ENCODE measurements at regions not wholly inside any gene's neighbourhood (a gene's known extent, or its start where the extent isn't known, plus 50 kb on each side); places are given as distances from the start of the nearest gene placed in this dataset.

DNA sequence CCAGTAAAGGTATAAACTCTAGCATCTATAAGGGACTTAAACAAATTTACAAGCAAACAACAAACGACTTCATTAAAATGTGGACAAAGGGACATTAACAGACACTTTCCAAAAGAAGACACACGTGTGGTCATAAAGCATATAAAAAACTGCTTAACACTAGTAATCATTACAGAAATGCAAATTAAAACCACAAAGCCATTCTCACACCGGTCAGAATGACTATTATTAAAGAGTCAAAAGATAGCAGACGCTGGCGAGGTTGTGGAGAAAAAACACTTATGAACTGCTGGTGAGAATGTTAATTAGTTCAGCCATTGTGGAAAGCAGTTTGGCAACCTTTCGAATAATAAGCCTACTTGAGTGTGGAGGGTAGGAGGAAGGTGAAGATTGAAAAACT lies 217.1 kb upstream of the DLGAP1 start:
- H3K9me3 ChIP-seq (ENCODE audit: control insufficient read depth, insufficient read depth, low read length): peaks cover 2% of the 10 kb centered on the region
- ChIA-PET POLR2A (no interaction called here), CTCF (no interaction called here)
- no peak for TF ChIP-seq CTCF (IDR thresholded peaks at IDR 0.05; ENCODE audit: low read depth, low read length)
- H3K4me3 ChIP-seq (ENCODE audit: low read depth, low read length): no peak overlapping the region
- no peaks in the 10 kb centered on the region for H3K27me3 ChIP-seq (ENCODE audit: control insufficient read depth, insufficient read depth, low read length)
- no peak for DNase-seq (ENCODE audit: low read depth, low spot score)
- H3K27ac ChIP-seq (ENCODE audit: low read depth, low read length): no peak overlapping the region

GRCh38 chr18:4658804-4659203 lies 203.7 kb upstream of the DLGAP1 start:
- Histone ChIP-seq H3K4me3 (ENCODE audit: low read depth, low read length) (no peak overlapping the region), H3K27ac (ENCODE audit: low read depth, low read length) (no peak overlapping the region), H3K27me3 (ENCODE audit: control insufficient read depth, insufficient read depth, low read length) (no peaks in the 10 kb centered on the region), H3K9me3 (ENCODE audit: control insufficient read depth, insufficient read depth, low read length) (peaks cover 4% of the 10 kb centered on the region)
- DNase-seq (ENCODE audit: low read depth, low spot score): no peak
- TF ChIP-seq CTCF (IDR thresholded peaks at IDR 0.05; ENCODE audit: low read depth, low read length): no peak
- POLR2A ChIA-PET: no interaction called here
- CTCF ChIA-PET: no interaction called here

DNA sequence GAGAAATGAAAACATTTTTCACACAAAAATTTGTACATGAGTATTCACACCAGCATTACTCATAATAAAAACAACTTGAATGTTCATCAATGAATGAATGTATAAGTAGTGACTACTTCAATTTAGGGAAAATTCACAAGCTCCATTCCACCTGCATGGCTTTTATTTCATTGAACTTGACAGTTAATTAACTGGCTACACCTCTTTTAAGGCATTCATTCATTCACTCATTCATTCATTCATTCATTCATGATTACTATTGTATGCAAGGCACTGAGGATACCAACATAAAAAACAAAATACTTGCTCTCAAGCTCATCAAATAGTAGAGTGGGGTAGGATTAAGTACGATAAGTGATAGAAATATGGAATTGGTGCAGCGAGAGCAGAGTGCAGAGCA lies 198.3 kb upstream of the DLGAP1 start:
- Histone ChIP-seq H3K27me3 (ENCODE audit: control insufficient read depth, insufficient read depth, low read length) (no peaks in the 10 kb centered on the region), H3K4me3 (ENCODE audit: low read depth, low read length) (no peak overlapping the region), H3K9me3 (ENCODE audit: control insufficient read depth, insufficient read depth, low read length) (no peaks in the 10 kb centered on the region), H3K27ac (ENCODE audit: low read depth, low read length) (no peak overlapping the region)
- TF ChIP-seq CTCF (IDR thresholded peaks at IDR 0.05; ENCODE audit: low read depth, low read length): no peak
- POLR2A ChIA-PET: no interaction called here
- DNase-seq (ENCODE audit: low read depth, low spot score): no peak
- CTCF ChIA-PET: no interaction called here

GRCh38 chr18:4641771-4642368 lies 186.8 kb upstream of the DLGAP1 start:
- H3K27ac ChIP-seq (ENCODE audit: low read depth, low read length): no peak overlapping the region
- ChIA-PET CTCF (interaction anchor here (0.6 kb wide), 1 partner anchor 191 kb away, joined by 3 read pairs; no protein-coding TSS in a partner anchor), POLR2A (no interaction called here)
- no peaks in the 10 kb centered on the region for H3K27me3 ChIP-seq (ENCODE audit: control insufficient read depth, insufficient read depth, low read length)
- peaks cover 12% of the 10 kb centered on the region; the same call in 1 of the 2 replicates for H3K9me3 ChIP-seq (ENCODE audit: control insufficient read depth, insufficient read depth, low read length)
- TF ChIP-seq CTCF (IDR thresholded peaks at IDR 0.05; ENCODE audit: low read depth, low read length): no peak
- H3K4me3 ChIP-seq (ENCODE audit: low read depth, low read length): no peak overlapping the region
- no peak for DNase-seq (ENCODE audit: low read depth, low spot score)

GRCh38 chr18:4640349-4641012 lies 185.4 kb upstream of the DLGAP1 start:
- Histone ChIP-seq H3K4me3 (ENCODE audit: low read depth, low read length) (no peak overlapping the region), H3K27me3 (ENCODE audit: control insufficient read depth, insufficient read depth, low read length) (no peaks in the 10 kb centered on the region), H3K27ac (ENCODE audit: low read depth, low read length) (no peak overlapping the region), H3K9me3 (ENCODE audit: control insufficient read depth, insufficient read depth, low read length) (peaks cover 13% of the 10 kb centered on the region; the same call in 1 of the 2 replicates)
- ChIA-PET POLR2A (no interaction called here), CTCF (no interaction called here)
- no peak for DNase-seq (ENCODE audit: low read depth, low spot score)
- no peak for TF ChIP-seq CTCF (IDR thresholded peaks at IDR 0.05; ENCODE audit: low read depth, low read length)
